MM.1S (cell line): ENCODE measurements at regions not wholly inside any gene's neighbourhood (a gene's known extent, or its start where the extent isn't known, plus 50 kb on each side); places are given as distances from the start of the nearest gene placed in this dataset.
"Not testable (repeated sequence)": the region's sequence is repeated elsewhere in the genome, so short reads cannot be mapped to it uniquely, and the experiment has no call there.

Experiments used
- DNase-seq: peaks from one replicate; pipeline ENCODE4 v3.0.0-alpha.2; 2015
- H2AFZ ChIP-seq: fragments of 300-600 bp; sonication (generic); 2 replicates; pipeline ENCODE4 v1.6.0; 2016; ENCODE audit warnings: antibody characterized with exemption, low read length
- H3F3A ChIP-seq: fragments of 300-600 bp; sonication (generic); 2 replicates; pipeline ENCODE4 v1.6.1; 2016; ENCODE audit warnings: mild to moderate bottlenecking, antibody characterized with exemption, low read length, moderate library complexity, mixed read lengths; ENCODE audit not compliant: insufficient read depth
- H3K27ac ChIP-seq: fragments of 300-600 bp; sonication (generic); 2 replicates; pipeline ENCODE4 v1.5.1; 2016; ENCODE audit warnings: mild to moderate bottlenecking, low read length
- H3K27me3 ChIP-seq: fragments of 300-600 bp; sonication (generic); replicated peaks from 2 replicates; pipeline ENCODE4 v1.6.0; 2016; ENCODE audit warnings: low read length; ENCODE audit not compliant: insufficient read depth
- H3K36me3 ChIP-seq: fragments of 300-600 bp; sonication (generic); replicated peaks from 2 replicates; pipeline ENCODE4 v1.6.1; 2016; ENCODE audit warnings: mild to moderate bottlenecking, low read length, mixed read lengths; ENCODE audit not compliant: insufficient read depth
- H3K4me1 ChIP-seq: fragments of 300-600 bp; sonication (generic); 2 replicates; pipeline ENCODE4 v1.6.1; 2016; ENCODE audit warnings: low read length, mixed read lengths
- H3K4me2 ChIP-seq: fragments of 300-600 bp; sonication (generic); 2 replicates; pipeline ENCODE4 v1.6.0; 2016; ENCODE audit warnings: low read depth, low read length
- H3K4me3 ChIP-seq: fragments of 300-600 bp; sonication (generic); 2 replicates; pipeline ENCODE4 v1.5.1; 2016; ENCODE audit warnings: low read length, mixed read lengths
- H3K79me2 ChIP-seq: fragments of 300-600 bp; sonication (generic); 2 replicates; pipeline ENCODE4 v1.6.1; 2016; ENCODE audit warnings: mixed run types, low read length, mixed read lengths
- H3K9ac ChIP-seq: fragments of 300-600 bp; sonication (generic); 2 replicates; pipeline ENCODE4 v1.6.1; 2016; ENCODE audit warnings: low read length, mixed read lengths
- H3K9me2 ChIP-seq: fragments of 300-600 bp; sonication (generic); replicated peaks from 2 replicates; pipeline ENCODE4 v1.6.1; 2016; ENCODE audit warnings: mild to moderate bottlenecking, low read length, mixed read lengths; ENCODE audit not compliant: insufficient read depth
- H3K9me3 ChIP-seq: fragments of 300-600 bp; sonication (generic); replicated peaks from 2 replicates; pipeline ENCODE4 v1.6.1; 2016; ENCODE audit warnings: mild to moderate bottlenecking, low read length, mixed read lengths; ENCODE audit not compliant: insufficient read depth
- H4K20me1 ChIP-seq: fragments of 300-600 bp; sonication (generic); 2 replicates; pipeline ENCODE4 v1.6.1; 2016; ENCODE audit warnings: mild to moderate bottlenecking, low read length, moderate library complexity, mixed read lengths; ENCODE audit not compliant: insufficient read depth
- CTCF ChIP-seq: fragments of 300-600 bp; sonication (generic); IDR thresholded peaks from 2 replicates; pipeline ENCODE4 v1.5.1; 2016; ENCODE audit warnings: antibody characterized with exemption, low read length, mixed read lengths
- EZH2 ChIP-seq: fragments of 300-600 bp; sonication (generic); optimal IDR thresholded peaks from 2 replicates; pipeline ENCODE3; 2017; ENCODE audit warnings: low read depth, mild to moderate bottlenecking, antibody characterized with exemption, low read length, mixed read lengths
- EZH2phosphoT487 ChIP-seq: fragments of 300-600 bp; sonication (generic); IDR thresholded peaks from 2 replicates; pipeline ENCODE4 v1.6.1; 2018; ENCODE audit warnings: antibody characterized with exemption, low read length

GRCh38 chr7:4352069-4352468, 330.0 kb upstream of the FOXK1 start:
- Histone ChIP-seq H2AFZ (no peak overlapping the region), H4K20me1 (no peaks in the 10 kb centered on the region), H3K9me3 (no peaks in the 10 kb centered on the region), H3K9ac (no peak overlapping the region), H3K4me2 (no peak overlapping the region), H3K9me2 (no peaks in the 10 kb centered on the region), H3K27me3 (no peaks in the 10 kb centered on the region), H3K4me3 (no peak overlapping the region), H3K36me3 (no peaks in the 10 kb centered on the region), H3K79me2 (no peaks in the 10 kb centered on the region), H3F3A (no peaks in the 10 kb centered on the region), H3K27ac (no peak overlapping the region), H3K4me1 (no peaks in the 10 kb centered on the region)
- DNase-seq: no peak
- no peak for TF ChIP-seq EZH2phosphoT487

DNA sequence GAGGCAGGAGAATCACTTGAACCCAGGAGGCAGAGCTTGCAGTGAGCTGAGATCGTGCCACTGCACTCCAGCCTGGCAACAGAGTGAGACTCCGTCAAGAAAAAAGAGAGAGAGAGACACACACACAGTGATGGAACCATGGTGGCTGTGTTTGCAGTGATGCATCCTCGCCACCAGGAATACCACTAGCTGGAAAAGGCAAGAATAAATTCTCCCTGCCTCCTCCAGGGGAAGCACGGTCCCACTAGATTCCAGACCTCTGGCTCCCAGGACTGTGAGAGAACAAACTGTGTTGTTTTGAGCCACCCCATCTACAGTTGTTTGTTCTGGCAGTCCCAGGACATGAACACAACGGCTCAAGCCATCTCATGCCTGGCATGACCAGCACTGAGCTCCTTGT, 320.3 kb upstream of the FOXK1 start:
- no peak overlapping the region for H3K4me2 ChIP-seq
- H2AFZ ChIP-seq: no peak overlapping the region
- H3K4me1 ChIP-seq: no peaks in the 10 kb centered on the region
- TF ChIP-seq EZH2 (no peak), CTCF (no peak), EZH2phosphoT487 (no peak)
- H3K36me3 ChIP-seq: no peaks in the 10 kb centered on the region
- H3K9me3 ChIP-seq: no peaks in the 10 kb centered on the region
- H3K9ac ChIP-seq: no peak overlapping the region
- H4K20me1 ChIP-seq: no peaks in the 10 kb centered on the region
- no peaks in the 10 kb centered on the region for H3K9me2 ChIP-seq
- no peaks in the 10 kb centered on the region for H3F3A ChIP-seq
- H3K4me3 ChIP-seq: no peak overlapping the region
- H3K27me3 ChIP-seq: no peaks in the 10 kb centered on the region
- H3K79me2 ChIP-seq: no peaks in the 10 kb centered on the region
- no peak overlapping the region for H3K27ac ChIP-seq
- no peak for DNase-seq

DNA sequence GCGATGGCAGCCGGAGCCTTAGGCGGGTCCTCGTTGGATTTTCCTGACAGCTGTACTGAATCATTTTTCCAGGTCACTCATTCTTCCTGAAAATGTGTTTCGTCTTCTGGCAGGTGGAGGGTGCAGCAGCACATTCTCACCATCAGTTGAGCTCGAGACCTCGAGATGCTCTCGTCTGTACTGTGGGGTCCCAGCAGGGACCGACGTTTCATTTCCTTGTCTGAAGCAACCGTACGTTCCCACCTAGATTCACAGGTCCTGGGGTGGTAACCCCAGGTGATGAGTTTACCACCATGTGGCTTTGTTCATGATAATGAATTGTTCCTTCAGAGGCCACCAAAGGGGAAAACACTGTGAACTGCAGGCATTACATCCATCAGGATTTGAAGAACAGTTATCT, 298.5 kb upstream of the FOXK1 start:
- no peaks in the 10 kb centered on the region for H3K36me3 ChIP-seq
- no peaks in the 10 kb centered on the region for H3K9me3 ChIP-seq
- DNase-seq: no peak
- H3K9me2 ChIP-seq: no peaks in the 10 kb centered on the region
- H3K27me3 ChIP-seq: no peaks in the 10 kb centered on the region
- no peaks in the 10 kb centered on the region for H3K79me2 ChIP-seq
- H3K4me2 ChIP-seq: no peak overlapping the region
- no peak overlapping the region for H2AFZ ChIP-seq
- H3K4me3 ChIP-seq: no peak overlapping the region
- TF ChIP-seq EZH2phosphoT487 (no peak), CTCF (no peak), EZH2 (no peak)
- H4K20me1 ChIP-seq: no peaks in the 10 kb centered on the region
- no peaks in the 10 kb centered on the region for H3F3A ChIP-seq
- H3K27ac ChIP-seq: no peak overlapping the region
- no peaks in the 10 kb centered on the region for H3K4me1 ChIP-seq
- no peak overlapping the region for H3K9ac ChIP-seq

- TF ChIP-seq EZH2 (no peak), EZH2phosphoT487 (no peak), CTCF (no peak)
- H3K4me1 ChIP-seq: no peaks in the 10 kb centered on the region
- no peak for DNase-seq
- no peak overlapping the region for H2AFZ ChIP-seq
- H3K36me3 ChIP-seq: no peaks in the 10 kb centered on the region
- H3F3A ChIP-seq: no peaks in the 10 kb centered on the region
- H3K9me2 ChIP-seq: no peaks in the 10 kb centered on the region
- no peaks in the 10 kb centered on the region for H3K27me3 ChIP-seq
- H3K9me3 ChIP-seq: no peaks in the 10 kb centered on the region
- no peak overlapping the region for H3K4me3 ChIP-seq
- no peaks in the 10 kb centered on the region for H3K79me2 ChIP-seq
- H3K4me2 ChIP-seq: no peak overlapping the region
- H3K9ac ChIP-seq: no peak overlapping the region
- no peak overlapping the region for H3K27ac ChIP-seq
- no peaks in the 10 kb centered on the region for H4K20me1 ChIP-seq
Measured at GRCh38 chr7:4386190-4386589, 295.9 kb upstream of the FOXK1 start.

DNA sequence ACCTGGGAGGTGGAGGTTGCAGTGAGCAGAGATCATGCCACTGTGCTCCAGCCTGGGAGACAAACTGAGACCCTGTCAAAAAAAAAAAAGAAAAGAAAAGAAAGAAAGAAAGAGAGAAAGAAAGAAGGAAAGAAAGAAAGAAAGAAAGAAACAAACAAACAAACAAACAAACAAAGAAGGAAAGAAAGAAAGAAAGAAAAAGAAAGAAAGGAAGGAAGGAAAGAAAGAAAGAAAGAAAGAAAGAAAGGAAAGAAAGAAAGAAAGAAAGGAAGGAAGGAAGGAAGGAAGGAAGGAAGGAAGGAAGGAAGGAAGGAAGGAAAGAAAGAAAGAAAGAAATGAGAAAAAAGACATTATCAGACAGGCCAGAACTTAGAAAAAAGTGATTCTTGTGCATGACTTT, 291.0 kb upstream of the FOXK1 start:
- not testable (repeated sequence) for H3K4me2 ChIP-seq, H3K9me3 ChIP-seq, H3K36me3 ChIP-seq, H2AFZ ChIP-seq, H3K4me1 ChIP-seq, H3K4me3 ChIP-seq, H3K27ac ChIP-seq, H3K79me2 ChIP-seq, H3K27me3 ChIP-seq, H3K9me2 ChIP-seq, H3K9ac ChIP-seq, DNase-seq, H3F3A ChIP-seq, H4K20me1 ChIP-seq
